ENCODE measurements at regions not wholly inside any gene's neighbourhood (a gene's known extent, or its start where the extent isn't known, plus 50 kb on each side); places are given as distances from the start of the nearest gene placed in this dataset.

- TF ChIP-seq TAF1 (IDR thresholded peaks at IDR 0.05; ENCODE audit: low read depth, low read length) (no peak), POLR2A (IDR thresholded peaks at IDR 0.05; ENCODE audit: low read depth, low read length) (no peak)
These were observed 978.3 kb downstream of the UQCRFS1 start for GRCh38 chr19:28234637-28235036.

Measured in GM12891 (cell line).